Calu3 (cell line): ENCODE measurements at regions not wholly inside any gene's neighbourhood (a gene's known extent, or its start where the extent isn't known, plus 50 kb on each side); places are given as distances from the start of the nearest gene placed in this dataset.

Source experiments
- BruUV-seq: library from RNA; stranded (reverse); fragments of 400-500 nt; replicated peaks from 2 replicates; lab custom pipeline; 2021; lab: Mats Ljungman, UMichigan
- CTCF ChIA-PET: fragments of 300-600 bp; sonication (Branson Sonifier 250); formaldehyde crosslinking; loops from one replicate; lab custom pipeline; 2022; ENCODE audit warnings: antibody characterized with exemption; lab: Charles Lee
- DNase-seq: peaks from one replicate; pipeline ENCODE4 v3.0.0; 2022
- H3K27ac Mint-ChIP-seq: one replicate; pipeline ENCODE4 v1.8.0; 2022; ENCODE audit warnings: mixed read lengths; ENCODE audit not compliant: unreplicated experiment
- H3K27me3 Mint-ChIP-seq: one replicate; pipeline ENCODE4 v1.8.0; 2022; ENCODE audit warnings: mixed read lengths; ENCODE audit not compliant: unreplicated experiment
- H3K36me3 Mint-ChIP-seq: one replicate; pipeline ENCODE4 v1.8.0; 2022; ENCODE audit warnings: mild to moderate bottlenecking, moderate library complexity, mixed read lengths; ENCODE audit not compliant: insufficient read depth, unreplicated experiment
- H3K4me1 Mint-ChIP-seq: one replicate; pipeline ENCODE4 v1.8.0; 2022; ENCODE audit warnings: mild to moderate bottlenecking, low read depth, mixed read lengths; ENCODE audit not compliant: unreplicated experiment
- H3K4me3 Mint-ChIP-seq: one replicate; pipeline ENCODE4 v1.8.0; 2022; ENCODE audit warnings: mild to moderate bottlenecking, low read depth, moderate library complexity, mixed read lengths; ENCODE audit not compliant: unreplicated experiment
- H3K9me3 Mint-ChIP-seq: one replicate; pipeline ENCODE4 v1.8.0; 2022; ENCODE audit warnings: low read depth, mixed read lengths; ENCODE audit not compliant: unreplicated experiment
- CTCF ChIP-seq: fragments of 200-600 bp; IDR thresholded peaks from one replicate; pipeline ENCODE4 v1.8.0; 2022; ENCODE audit warnings: antibody characterized with exemption; ENCODE audit not compliant: unreplicated experiment
- intact Hi-C: fragments of 100-400 bp; cut with micrococcal nuclease; formaldehyde crosslinking; loops from one replicate; pipeline ENCODE4 v1.10.0; 2022; ENCODE audit not compliant: unreplicated experiment

- no TSS peak for BruUV-seq
- no peak overlapping the region for H3K27ac Mint-ChIP-seq
- no peaks in the 10 kb centered on the region for H3K4me1 Mint-ChIP-seq
- intact Hi-C loops, result no loop called here
- no peak overlapping the region for H3K4me3 Mint-ChIP-seq
- H3K9me3 Mint-ChIP-seq, result peaks cover under 1% of the 10 kb centered on the region
- DNase-seq, result no peak
- no peaks in the 10 kb centered on the region for H3K27me3 Mint-ChIP-seq
- no peak for TF ChIP-seq CTCF
- CTCF ChIA-PET, result no interaction called here
- H3K36me3 Mint-ChIP-seq, result no peaks in the 10 kb centered on the region
Measured at GRCh38 chr3:81951106-81951505, 189.7 kb upstream of the GBE1 start.

GRCh38 chr3:81947359-81947758 is 185.9 kb upstream of the GBE1 start:
- Mint-ChIP-seq H3K36me3 (no peaks in the 10 kb centered on the region), H3K4me3 (no peak overlapping the region), H3K27me3 (no peaks in the 10 kb centered on the region), H3K27ac (no peak overlapping the region), H3K4me1 (no peaks in the 10 kb centered on the region), H3K9me3 (peaks cover 6% of the 10 kb centered on the region)
- no TSS peak for BruUV-seq
- TF ChIP-seq CTCF, result no peak
- intact Hi-C loops, result no loop called here
- CTCF ChIA-PET, result no interaction called here
- DNase-seq, result no peak

- Mint-ChIP-seq H3K27ac (no peak overlapping the region), H3K4me1 (no peaks in the 10 kb centered on the region), H3K9me3 (peaks cover 3% of the 10 kb centered on the region), H3K4me3 (no peak overlapping the region), H3K36me3 (no peaks in the 10 kb centered on the region), H3K27me3 (no peaks in the 10 kb centered on the region)
- no peak for TF ChIP-seq CTCF
- intact Hi-C loops, result no loop called here
- no TSS peak for BruUV-seq
- CTCF ChIA-PET, result no interaction called here
- no peak for DNase-seq
Measured at GRCh38 chr3:81938681-81939080, 177.2 kb upstream of the GBE1 start.

- H3K27ac Mint-ChIP-seq, result no peak overlapping the region
- no peaks in the 10 kb centered on the region for H3K4me1 Mint-ChIP-seq
- no TSS peak for BruUV-seq
- H3K9me3 Mint-ChIP-seq, result no peaks in the 10 kb centered on the region
- no peak for DNase-seq
- no peak overlapping the region for H3K4me3 Mint-ChIP-seq
- CTCF ChIA-PET, result no interaction called here
- intact Hi-C loops, result no loop called here
- H3K36me3 Mint-ChIP-seq, result no peaks in the 10 kb centered on the region
- no peaks in the 10 kb centered on the region for H3K27me3 Mint-ChIP-seq
- no peak for TF ChIP-seq CTCF
Measured at GRCh38 chr3:81936817-81937216, 175.4 kb upstream of the GBE1 start.
